Thoracic aorta (tissue), 2 donors: ENCODE measurements at regions not wholly inside any gene's neighbourhood (a gene's known extent, or its start where the extent isn't known, plus 50 kb on each side); places are given as distances from the start of the nearest gene placed in this dataset.
"Not testable (repeated sequence)": the region's sequence is repeated elsewhere in the genome, so short reads cannot be mapped to it uniquely, and the experiment has no call there.

Source experiments
- ATAC-seq: fragments of 150-250 bp; one replicate; pipeline ENCODE4 v1.8.0; 2017; ENCODE audit warnings: low read depth; ENCODE audit not compliant: insufficient number of reproducible peaks, low FRiP score
- DNase-seq: peaks from one replicate; pipeline ENCODE4 v3.0.0-alpha.2; 2020; ENCODE audit warnings: low spot score
- H3K27ac ChIP-seq, 2 donors: fragments of 200-600 bp; sonication (generic); 1 replicate in 1 of 2; 2 replicates in 1 of 2; pipeline ENCODE4 v1.5.1; 2016; ENCODE audit warnings: mild to moderate bottlenecking in 2 of 2, moderate library complexity in 2 of 2
- H3K27me3 ChIP-seq: fragments of 200-600 bp; sonication (generic); replicated peaks from 2 replicates; pipeline ENCODE4 v1.6.0; 2016; ENCODE audit warnings: mild to moderate bottlenecking; ENCODE audit not compliant: insufficient read depth
- H3K36me3 ChIP-seq: fragments of 200-600 bp; sonication (generic); one replicate; pipeline ENCODE4 v1.5.1; 2016
- H3K4me1 ChIP-seq, 2 donors: fragments of 200-600 bp; sonication (generic); 1 replicate in 1 of 2; 2 replicates in 1 of 2; pipeline versions ENCODE4 v1.5.1 to v1.6.0; 2016; ENCODE audit warnings: low read depth in 2 of 2, mild to moderate bottlenecking in 1 of 2; ENCODE audit not compliant: control insufficient read depth in 1 of 2
- H3K4me3 ChIP-seq: fragments of 200-600 bp; sonication (generic); 2 replicates; pipeline ENCODE4 v1.5.1; 2016; ENCODE audit warnings: mild to moderate bottlenecking
- H3K9me3 ChIP-seq: fragments of 200-600 bp; sonication (generic); 2 replicates; pipeline ENCODE4 v1.5.1; 2016
- TF ChIP-seq, protein P1 (sequence below): fragments of 200-600 bp; sonication (generic); IDR thresholded peaks from one replicate; pipeline ENCODE4 v1.5.1; 2019; ENCODE audit warnings: antibody characterized with exemption

DNA sequence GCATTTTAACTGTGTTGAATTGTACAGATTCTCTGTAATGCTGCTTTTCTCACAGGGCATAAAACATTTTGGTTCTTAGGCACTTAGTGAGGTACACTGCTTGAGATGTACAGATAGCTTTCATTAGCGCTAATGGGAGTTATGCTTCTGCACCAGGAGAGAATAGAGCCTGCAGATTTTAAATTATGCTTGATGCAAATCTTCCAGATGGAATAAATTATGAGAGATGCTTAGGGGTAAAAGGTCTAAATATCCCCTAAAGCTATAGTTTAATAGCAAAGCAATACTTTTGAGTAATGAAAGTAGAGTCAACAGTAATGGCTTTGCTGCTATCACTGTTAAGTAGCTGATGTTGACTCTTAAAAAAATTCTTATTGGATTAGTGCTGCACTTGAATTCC lies 248.9 kb downstream of the S1PR1 start:
- H3K27ac ChIP-seq, result no peak overlapping the region
- no peaks in the 10 kb centered on the region for H3K27me3 ChIP-seq
- H3K36me3 ChIP-seq, result no peaks in the 10 kb centered on the region
- no peak for DNase-seq
- TF ChIP-seq, protein P1, sequence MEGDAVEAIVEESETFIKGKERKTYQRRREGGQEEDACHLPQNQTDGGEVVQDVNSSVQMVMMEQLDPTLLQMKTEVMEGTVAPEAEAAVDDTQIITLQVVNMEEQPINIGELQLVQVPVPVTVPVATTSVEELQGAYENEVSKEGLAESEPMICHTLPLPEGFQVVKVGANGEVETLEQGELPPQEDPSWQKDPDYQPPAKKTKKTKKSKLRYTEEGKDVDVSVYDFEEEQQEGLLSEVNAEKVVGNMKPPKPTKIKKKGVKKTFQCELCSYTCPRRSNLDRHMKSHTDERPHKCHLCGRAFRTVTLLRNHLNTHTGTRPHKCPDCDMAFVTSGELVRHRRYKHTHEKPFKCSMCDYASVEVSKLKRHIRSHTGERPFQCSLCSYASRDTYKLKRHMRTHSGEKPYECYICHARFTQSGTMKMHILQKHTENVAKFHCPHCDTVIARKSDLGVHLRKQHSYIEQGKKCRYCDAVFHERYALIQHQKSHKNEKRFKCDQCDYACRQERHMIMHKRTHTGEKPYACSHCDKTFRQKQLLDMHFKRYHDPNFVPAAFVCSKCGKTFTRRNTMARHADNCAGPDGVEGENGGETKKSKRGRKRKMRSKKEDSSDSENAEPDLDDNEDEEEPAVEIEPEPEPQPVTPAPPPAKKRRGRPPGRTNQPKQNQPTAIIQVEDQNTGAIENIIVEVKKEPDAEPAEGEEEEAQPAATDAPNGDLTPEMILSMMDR, result no peak
- ATAC-seq, result no peak
- H3K9me3 ChIP-seq, result no peaks in the 10 kb centered on the region
- H3K4me1 ChIP-seq, result no peaks in the 10 kb centered on the region
- no peak overlapping the region for H3K4me3 ChIP-seq

DNA sequence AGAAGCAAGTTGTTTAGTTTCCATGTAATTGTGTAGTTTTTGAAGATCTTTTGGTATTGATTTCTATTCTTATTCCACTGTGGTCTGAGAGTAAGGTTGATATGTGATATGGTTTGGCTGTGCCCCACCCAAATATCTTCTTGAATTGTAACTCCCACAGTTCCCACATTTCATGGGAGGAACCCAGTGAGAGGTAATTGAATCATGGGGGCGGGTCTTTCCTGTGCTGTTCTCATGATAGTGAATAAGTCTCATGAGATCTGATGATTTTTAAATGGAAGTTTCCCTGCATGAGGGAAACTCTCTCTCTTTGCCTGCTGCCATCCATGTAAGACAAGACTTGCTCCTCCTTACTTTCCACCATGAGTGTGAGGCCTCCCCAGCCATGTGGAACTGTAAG lies 255.3 kb downstream of the S1PR1 start:
- not testable (repeated sequence) for H3K27ac ChIP-seq, H3K27me3 ChIP-seq, H3K4me3 ChIP-seq, H3K36me3 ChIP-seq, DNase-seq, ATAC-seq, H3K9me3 ChIP-seq, H3K4me1 ChIP-seq

DNA sequence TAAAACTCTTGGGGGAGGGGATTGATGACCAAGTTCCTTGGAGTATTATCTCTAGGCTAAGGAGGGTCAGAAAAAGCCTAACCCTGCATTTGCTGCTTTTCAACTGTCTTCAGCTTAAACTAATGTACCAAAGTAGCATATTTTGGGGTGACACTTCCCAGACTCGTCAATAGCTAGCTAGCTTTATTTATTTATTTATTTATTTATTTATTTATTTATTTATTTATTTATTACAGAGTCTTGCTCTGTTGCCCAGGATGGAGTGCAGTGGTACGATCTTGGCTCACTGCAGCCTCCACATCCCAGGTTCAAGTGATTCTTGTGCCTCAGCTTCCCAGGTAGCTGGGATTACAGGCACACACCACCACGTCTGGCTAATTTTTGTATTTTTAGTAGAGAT lies 257.1 kb downstream of the S1PR1 start:
- not testable (repeated sequence) for H3K36me3 ChIP-seq, H3K9me3 ChIP-seq, H3K4me3 ChIP-seq, DNase-seq, H3K27me3 ChIP-seq, H3K27ac ChIP-seq, H3K4me1 ChIP-seq, ATAC-seq

DNA sequence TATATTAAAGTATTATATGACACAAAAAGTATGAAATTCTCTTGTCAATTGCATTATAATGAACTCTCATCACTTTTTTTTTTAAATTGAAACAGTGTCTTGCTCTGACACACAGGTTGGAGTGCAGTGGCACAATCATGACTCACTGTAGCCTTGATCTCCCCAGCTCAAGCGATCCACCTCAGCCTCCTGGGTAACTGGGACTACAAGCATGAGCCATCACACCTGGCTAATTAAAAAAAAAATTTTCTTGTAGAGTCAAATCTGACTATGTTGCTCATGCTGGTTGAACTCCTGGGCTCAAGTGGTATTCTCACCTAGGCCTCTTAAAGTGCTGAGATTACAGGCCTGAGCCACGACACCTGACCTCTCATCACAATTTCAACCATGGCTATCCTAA lies 259.3 kb downstream of the S1PR1 start:
- Histone ChIP-seq H3K4me1 (no peaks in the 10 kb centered on the region), H3K9me3 (no peaks in the 10 kb centered on the region), H3K27me3 (no peaks in the 10 kb centered on the region), H3K4me3 (no peak overlapping the region), H3K36me3 (no peaks in the 10 kb centered on the region), H3K27ac (no peak overlapping the region)
- TF ChIP-seq, protein P1, result no peak
- DNase-seq (no peak), ATAC-seq (no peak)

DNA sequence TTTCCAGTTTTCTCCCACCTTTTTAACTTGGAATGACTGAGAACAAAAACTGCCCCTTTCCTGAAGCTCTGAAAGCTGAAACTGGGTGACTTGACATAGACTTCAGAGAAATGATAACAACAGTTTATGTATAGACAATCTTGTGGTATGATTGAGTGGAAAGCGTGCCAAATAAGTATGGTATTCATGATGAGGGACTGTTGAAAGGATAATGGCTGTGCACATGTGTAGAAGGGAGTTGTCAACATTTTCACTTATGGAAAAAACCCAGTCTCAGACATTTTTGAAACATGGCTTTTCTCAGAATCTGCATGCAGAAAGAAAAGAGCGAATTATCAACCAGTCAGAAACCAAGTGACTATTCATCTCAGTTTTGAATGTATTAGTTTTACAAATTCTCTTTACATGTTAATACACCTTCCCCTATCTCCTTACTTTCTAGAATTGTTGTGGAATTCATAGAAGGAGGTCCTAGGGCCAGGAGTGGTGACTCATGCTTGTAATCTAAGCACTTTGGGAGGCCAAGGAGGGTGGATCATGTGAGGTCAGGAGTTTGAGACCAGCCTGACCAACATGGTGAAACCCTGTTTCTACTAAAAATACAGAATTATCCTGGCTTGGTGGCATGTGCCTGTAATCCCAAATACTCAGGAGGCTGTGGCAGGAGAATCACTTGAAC lies 261.2 kb downstream of the S1PR1 start:
- Histone ChIP-seq H3K9me3 (no peaks in the 10 kb centered on the region), H3K27me3 (no peaks in the 10 kb centered on the region), H3K4me1 (no peaks in the 10 kb centered on the region), H3K4me3 (no peak overlapping the region), H3K27ac (no peak overlapping the region), H3K36me3 (no peaks in the 10 kb centered on the region)
- ATAC-seq (no peak), DNase-seq (no peak)
- TF ChIP-seq, protein P1, result no peak

DNA sequence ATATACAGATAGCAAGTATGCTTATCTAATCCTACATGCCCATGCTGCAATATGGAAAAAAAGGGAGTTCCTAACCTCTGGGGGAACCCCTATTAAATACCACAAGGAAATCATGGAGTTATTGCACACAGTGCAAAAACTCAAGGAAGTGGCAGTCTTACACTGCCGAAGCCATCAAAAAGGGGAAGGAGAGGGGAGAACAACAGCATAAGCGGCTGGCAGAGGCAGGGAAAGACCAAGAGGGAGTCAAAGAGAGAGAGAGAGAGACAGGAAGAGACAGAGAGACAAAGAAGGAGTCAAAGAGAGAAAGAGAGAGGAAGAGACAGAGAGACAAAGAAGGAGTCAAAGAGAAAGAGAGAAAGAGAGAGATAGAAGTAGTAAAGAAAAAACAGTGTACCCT lies 267.3 kb downstream of the S1PR1 start:
- DNase-seq, H3K27ac ChIP-seq, ATAC-seq, H3K36me3 ChIP-seq, H3K4me1 ChIP-seq, H3K9me3 ChIP-seq, H3K27me3 ChIP-seq, H3K4me3 ChIP-seq: not testable (repeated sequence)

DNA sequence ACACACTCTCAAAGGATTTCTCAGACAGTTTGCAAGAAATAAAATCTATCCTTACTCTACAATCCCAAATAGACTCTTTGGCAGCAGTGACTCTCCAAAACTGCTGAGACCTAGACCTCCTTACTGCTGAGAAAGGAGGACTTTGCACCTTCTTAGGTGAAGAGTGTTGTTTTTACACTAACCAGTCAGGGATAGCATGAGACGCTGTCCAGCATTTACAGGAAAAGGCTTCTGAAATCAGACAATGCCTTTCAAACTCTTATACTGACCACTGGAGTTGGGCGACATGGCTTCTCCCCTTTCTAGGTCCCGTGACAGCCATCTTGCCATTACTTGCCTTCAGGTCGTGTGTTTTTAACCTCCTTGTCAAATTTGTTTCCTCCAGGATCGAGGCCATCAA lies 268.4 kb downstream of the S1PR1 start:
- DNase-seq, H3K36me3 ChIP-seq, H3K4me3 ChIP-seq, H3K27me3 ChIP-seq, ATAC-seq, H3K4me1 ChIP-seq, H3K9me3 ChIP-seq, H3K27ac ChIP-seq: not testable (repeated sequence)
